ENCODE measurements at regions not wholly inside any gene's neighbourhood (a gene's known extent, or its start where the extent isn't known, plus 50 kb on each side); places are given as distances from the start of the nearest gene placed in this dataset.
"Not testable (repeated sequence)": the region's sequence is repeated elsewhere in the genome, so short reads cannot be mapped to it uniquely, and the experiment has no call there.

GRCh38 chr10:9096288-9096687 is 1041.8 kb downstream of the GATA3 start:
- Histone ChIP-seq H3K27me3 (replicated peaks) (no peaks in the 10 kb centered on the region), H3K36me3 (no peaks in the 10 kb centered on the region), H3K27ac (no peak overlapping the region), H3K9me3 (replicated peaks) (no peaks in the 10 kb centered on the region), H3K4me1 (replicated peaks) (no peaks in the 10 kb centered on the region), H3K4me3 (no peak overlapping the region)
- DNase-seq (ENCODE audit: low read depth in 1 of 2, low spot score in 2 of 2): no peak

- Histone ChIP-seq H3K27me3 (replicated peaks) (no peaks in the 10 kb centered on the region), H3K27ac (no peak overlapping the region), H3K4me3 (no peak overlapping the region), H3K4me1 (replicated peaks) (no peaks in the 10 kb centered on the region), H3K9me3 (replicated peaks) (no peaks in the 10 kb centered on the region), H3K36me3 (no peaks in the 10 kb centered on the region)
- no peak for DNase-seq (ENCODE audit: low read depth in 1 of 2, low spot score in 2 of 2)
Measured at GRCh38 chr10:9097206-9097990, 1042.9 kb downstream of the GATA3 start.

GRCh38 chr10:9097991-9098306 is 1043.5 kb downstream of the GATA3 start:
- Histone ChIP-seq H3K27me3 (replicated peaks) (no peaks in the 10 kb centered on the region), H3K4me1 (replicated peaks) (no peaks in the 10 kb centered on the region), H3K4me3 (no peak overlapping the region), H3K36me3 (no peaks in the 10 kb centered on the region), H3K9me3 (replicated peaks) (no peaks in the 10 kb centered on the region), H3K27ac (no peak overlapping the region)
- DNase-seq (ENCODE audit: low read depth in 1 of 2, low spot score in 2 of 2): no peak

GRCh38 chr10:9102026-9102425 is 1047.5 kb downstream of the GATA3 start:
- Histone ChIP-seq H3K4me1 (replicated peaks) (no peaks in the 10 kb centered on the region), H3K27me3 (replicated peaks) (no peaks in the 10 kb centered on the region), H3K9me3 (replicated peaks) (no peaks in the 10 kb centered on the region), H3K36me3 (no peaks in the 10 kb centered on the region), H3K27ac (no peak overlapping the region), H3K4me3 (no peak overlapping the region)
- DNase-seq (ENCODE audit: low read depth in 1 of 2, low spot score in 2 of 2): no peak

GRCh38 chr10:9103301-9103700 is 1048.8 kb downstream of the GATA3 start:
- H3K9me3 ChIP-seq (replicated peaks): no peaks in the 10 kb centered on the region
- H3K27me3 ChIP-seq (replicated peaks): no peaks in the 10 kb centered on the region
- no peaks in the 10 kb centered on the region for H3K36me3 ChIP-seq
- H3K4me1 ChIP-seq (replicated peaks): no peaks in the 10 kb centered on the region
- no peak for DNase-seq (ENCODE audit: low read depth in 1 of 2, low spot score in 2 of 2)
- no peak overlapping the region for H3K4me3 ChIP-seq
- no peak overlapping the region for H3K27ac ChIP-seq

- Histone ChIP-seq H3K4me3 (no peak overlapping the region), H3K4me1 (replicated peaks) (no peaks in the 10 kb centered on the region), H3K27ac (no peak overlapping the region), H3K36me3 (no peaks in the 10 kb centered on the region), H3K9me3 (replicated peaks) (no peaks in the 10 kb centered on the region), H3K27me3 (replicated peaks) (no peaks in the 10 kb centered on the region)
- no peak for DNase-seq (ENCODE audit: low read depth in 1 of 2, low spot score in 2 of 2)
Measured at GRCh38 chr10:9111976-9112375, 1057.5 kb downstream of the GATA3 start.

GRCh38 chr10:9126728-9127127 is 1072.2 kb downstream of the GATA3 start:
- DNase-seq (ENCODE audit: low read depth in 1 of 2, low spot score in 2 of 2): no peak
- Histone ChIP-seq H3K4me1 (replicated peaks) (no peaks in the 10 kb centered on the region), H3K27me3 (replicated peaks) (no peaks in the 10 kb centered on the region), H3K4me3 (no peak overlapping the region), H3K9me3 (replicated peaks) (no peaks in the 10 kb centered on the region), H3K36me3 (no peaks in the 10 kb centered on the region), H3K27ac (no peak overlapping the region)

GRCh38 chr10:9137368-9137767 is 1082.9 kb downstream of the GATA3 start:
- no peak for DNase-seq (ENCODE audit: low read depth in 1 of 2, low spot score in 2 of 2)
- Histone ChIP-seq H3K27me3 (replicated peaks) (no peaks in the 10 kb centered on the region), H3K36me3 (no peaks in the 10 kb centered on the region), H3K27ac (no peak overlapping the region), H3K9me3 (replicated peaks) (no peaks in the 10 kb centered on the region), H3K4me1 (replicated peaks) (no peaks in the 10 kb centered on the region), H3K4me3 (no peak overlapping the region)

GRCh38 chr10:9138829-9139228 is 1084.3 kb downstream of the GATA3 start:
- H3K4me1 ChIP-seq (replicated peaks): not testable (repeated sequence)

GRCh38 chr10:9140373-9140772 is 1085.9 kb downstream of the GATA3 start:
- no peaks in the 10 kb centered on the region for H3K27me3 ChIP-seq (replicated peaks)
- H3K9me3 ChIP-seq (replicated peaks): no peaks in the 10 kb centered on the region
- H3K27ac ChIP-seq: no peak overlapping the region
- no peak for DNase-seq (ENCODE audit: low read depth in 1 of 2, low spot score in 2 of 2)
- no peaks in the 10 kb centered on the region for H3K36me3 ChIP-seq
- no peak overlapping the region for H3K4me3 ChIP-seq
- H3K4me1 ChIP-seq (replicated peaks): no peaks in the 10 kb centered on the region

More at GRCh38 chr10:9138829-9139228, 1084.3 kb downstream of the GATA3 start:
- not testable (repeated sequence) for H3K36me3 ChIP-seq; DNase-seq (ENCODE audit: low read depth in 1 of 2, low spot score in 2 of 2); H3K4me3 ChIP-seq; H3K27me3 ChIP-seq (replicated peaks); H3K9me3 ChIP-seq (replicated peaks); H3K27ac ChIP-seq

GRCh38 chr10:9147475-9147874 is 1093.0 kb downstream of the GATA3 start:
- H3K36me3 ChIP-seq: no peaks in the 10 kb centered on the region
- DNase-seq (ENCODE audit: low read depth in 1 of 2, low spot score in 2 of 2): no peak
- H3K27me3 ChIP-seq (replicated peaks): no peaks in the 10 kb centered on the region

GRCh38 chr10:9149134-9149533 is 1094.6 kb downstream of the GATA3 start:
- H3K9me3 ChIP-seq (replicated peaks): no peaks in the 10 kb centered on the region
- no peaks in the 10 kb centered on the region for H3K36me3 ChIP-seq
- H3K27ac ChIP-seq: no peak overlapping the region
- H3K4me3 ChIP-seq: no peak overlapping the region
- H3K4me1 ChIP-seq (replicated peaks): no peaks in the 10 kb centered on the region
- no peak for DNase-seq (ENCODE audit: low read depth in 1 of 2, low spot score in 2 of 2)
- H3K27me3 ChIP-seq (replicated peaks): no peaks in the 10 kb centered on the region

More at GRCh38 chr10:9147475-9147874, 1093.0 kb downstream of the GATA3 start:
- no peaks in the 10 kb centered on the region for H3K4me1 ChIP-seq (replicated peaks)
- no peaks in the 10 kb centered on the region for H3K9me3 ChIP-seq (replicated peaks)
- H3K27ac ChIP-seq: no peak overlapping the region
- H3K4me3 ChIP-seq: no peak overlapping the region

- H3K4me3 ChIP-seq; H3K4me1 ChIP-seq (replicated peaks); H3K9me3 ChIP-seq (replicated peaks); DNase-seq (ENCODE audit: low read depth in 1 of 2, low spot score in 2 of 2); H3K36me3 ChIP-seq; H3K27me3 ChIP-seq (replicated peaks); H3K27ac ChIP-seq: not testable (repeated sequence)
Measured at GRCh38 chr10:9153057-9153456, 1098.6 kb downstream of the GATA3 start.

- Histone ChIP-seq H3K9me3 (replicated peaks) (no peaks in the 10 kb centered on the region), H3K36me3 (no peaks in the 10 kb centered on the region), H3K4me3 (no peak overlapping the region), H3K4me1 (replicated peaks) (no peaks in the 10 kb centered on the region), H3K27ac (no peak overlapping the region), H3K27me3 (replicated peaks) (no peaks in the 10 kb centered on the region)
- no peak for DNase-seq (ENCODE audit: low read depth in 1 of 2, low spot score in 2 of 2)
Measured at GRCh38 chr10:9157656-9158055, 1103.2 kb downstream of the GATA3 start.

- DNase-seq (ENCODE audit: low read depth in 1 of 2, low spot score in 2 of 2): no peak
- Histone ChIP-seq H3K9me3 (replicated peaks) (no peaks in the 10 kb centered on the region), H3K4me1 (replicated peaks) (no peaks in the 10 kb centered on the region), H3K4me3 (no peak overlapping the region), H3K27me3 (replicated peaks) (no peaks in the 10 kb centered on the region), H3K36me3 (no peaks in the 10 kb centered on the region), H3K27ac (no peak overlapping the region)
Measured at GRCh38 chr10:9158675-9159074, 1104.2 kb downstream of the GATA3 start.
